ENCODE measurements at regions not wholly inside any gene's neighbourhood (a gene's known extent, or its start where the extent isn't known, plus 50 kb on each side); places are given as distances from the start of the nearest gene placed in this dataset.

DNA sequence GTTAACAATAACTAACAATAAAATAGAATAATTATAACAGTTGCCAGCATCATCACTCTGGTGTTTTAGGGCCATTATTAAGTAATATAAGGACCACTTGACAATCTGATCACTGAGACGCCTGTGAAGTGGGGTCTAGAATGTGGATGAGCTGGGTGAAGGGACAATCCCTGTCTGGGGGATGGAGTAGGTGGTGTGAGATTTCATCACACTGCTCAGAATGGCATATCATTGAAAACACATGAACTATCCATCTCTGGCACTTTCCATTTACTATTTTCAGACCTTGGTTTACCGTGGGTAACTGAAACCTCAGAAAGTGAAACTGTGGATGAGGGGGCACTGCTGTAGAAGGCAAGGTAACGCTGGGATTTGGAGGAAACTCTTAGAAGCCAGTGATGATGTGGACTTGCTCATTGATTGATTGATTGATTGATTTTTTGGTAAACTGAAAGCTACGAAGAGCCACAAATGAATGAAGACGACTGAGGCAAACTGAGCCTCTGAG, 204.4 kb upstream of the TWIST2 start:
- no peak for DNase-seq (ENCODE audit: low spot score)

GRCh38 chr2:238644095-238645081, 203.5 kb upstream of the TWIST2 start:
- no TSS peak for BruUV-seq (replicated peaks)
- H3K79me2 ChIP-seq (ENCODE audit: insufficient read depth, low read depth, low read length): no peaks in the 10 kb centered on the region
- ChIA-PET POLR2A (no interaction called here), CTCF (ENCODE audit: unreplicated experiment) (no interaction called here)
- H3K9me3 ChIP-seq (ENCODE audit: low read length): no peaks in the 10 kb centered on the region
- no peak for DNase-seq (ENCODE audit: low spot score)
- H3K4me3 ChIP-seq (ENCODE audit: low read depth, low read length, poor library complexity, severe bottlenecking): no peak overlapping the region
- no peak for TF ChIP-seq EZH2phosphoT487 (IDR thresholded peaks at IDR 0.05; ENCODE audit: borderline replicate concordance, low read depth, low read length)
- TF ChIP-seq, protein P1, sequence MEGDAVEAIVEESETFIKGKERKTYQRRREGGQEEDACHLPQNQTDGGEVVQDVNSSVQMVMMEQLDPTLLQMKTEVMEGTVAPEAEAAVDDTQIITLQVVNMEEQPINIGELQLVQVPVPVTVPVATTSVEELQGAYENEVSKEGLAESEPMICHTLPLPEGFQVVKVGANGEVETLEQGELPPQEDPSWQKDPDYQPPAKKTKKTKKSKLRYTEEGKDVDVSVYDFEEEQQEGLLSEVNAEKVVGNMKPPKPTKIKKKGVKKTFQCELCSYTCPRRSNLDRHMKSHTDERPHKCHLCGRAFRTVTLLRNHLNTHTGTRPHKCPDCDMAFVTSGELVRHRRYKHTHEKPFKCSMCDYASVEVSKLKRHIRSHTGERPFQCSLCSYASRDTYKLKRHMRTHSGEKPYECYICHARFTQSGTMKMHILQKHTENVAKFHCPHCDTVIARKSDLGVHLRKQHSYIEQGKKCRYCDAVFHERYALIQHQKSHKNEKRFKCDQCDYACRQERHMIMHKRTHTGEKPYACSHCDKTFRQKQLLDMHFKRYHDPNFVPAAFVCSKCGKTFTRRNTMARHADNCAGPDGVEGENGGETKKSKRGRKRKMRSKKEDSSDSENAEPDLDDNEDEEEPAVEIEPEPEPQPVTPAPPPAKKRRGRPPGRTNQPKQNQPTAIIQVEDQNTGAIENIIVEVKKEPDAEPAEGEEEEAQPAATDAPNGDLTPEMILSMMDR (conservative IDR thresholded peaks at IDR 0.05; ENCODE audit: low read length): no peak
- H3K36me3 ChIP-seq (ENCODE audit: insufficient read depth, low read length): no peaks in the 10 kb centered on the region
- H3K4me2 ChIP-seq (ENCODE audit: low read length): no peak overlapping the region
- H4K20me1 ChIP-seq (ENCODE audit: insufficient read depth, low read length): no peaks in the 10 kb centered on the region
- H3K27ac ChIP-seq (ENCODE audit: low read depth, low read length, poor library complexity, severe bottlenecking): no peak overlapping the region
- H3K9me2 ChIP-seq (ENCODE audit: insufficient read depth, low read length): no peaks in the 10 kb centered on the region
- H3K4me1 ChIP-seq (ENCODE audit: insufficient read depth, low read length, poor library complexity, severe bottlenecking): no peaks in the 10 kb centered on the region
- no peak overlapping the region for H2AFZ ChIP-seq (ENCODE audit: low read length)
- intact Hi-C loops (cut with micrococcal nuclease; ENCODE audit: unreplicated experiment): no loop called here

More for the DNA sequence above, 204.4 kb upstream of the TWIST2 start:
- Histone ChIP-seq H3K9me2 (ENCODE audit: insufficient read depth, low read length) (no peaks in the 10 kb centered on the region), H4K20me1 (ENCODE audit: insufficient read depth, low read length) (no peaks in the 10 kb centered on the region), H3K79me2 (ENCODE audit: insufficient read depth, low read depth, low read length) (no peaks in the 10 kb centered on the region), H3K9me3 (ENCODE audit: low read length) (no peaks in the 10 kb centered on the region), H3K27ac (ENCODE audit: low read depth, low read length, poor library complexity, severe bottlenecking) (no peak overlapping the region), H3K4me2 (ENCODE audit: low read length) (no peak overlapping the region), H3K36me3 (ENCODE audit: insufficient read depth, low read length) (no peaks in the 10 kb centered on the region), H3K4me3 (ENCODE audit: low read depth, low read length, poor library complexity, severe bottlenecking) (no peak overlapping the region), H2AFZ (ENCODE audit: low read length) (no peak overlapping the region), H3K4me1 (ENCODE audit: insufficient read depth, low read length, poor library complexity, severe bottlenecking) (no peaks in the 10 kb centered on the region)
- TF ChIP-seq, protein P1 (conservative IDR thresholded peaks at IDR 0.05; ENCODE audit: low read length): no peak
- no peak for TF ChIP-seq EZH2phosphoT487 (IDR thresholded peaks at IDR 0.05; ENCODE audit: borderline replicate concordance, low read depth, low read length)
- no TSS peak for BruUV-seq (replicated peaks)
- POLR2A ChIA-PET: interaction anchor here (0.5 kb wide), 1 partner anchor 1964 kb away, joined by 3 read pairs; no protein-coding TSS in a partner anchor
- CTCF ChIA-PET (ENCODE audit: unreplicated experiment): no interaction called here
- intact Hi-C loops (cut with micrococcal nuclease; ENCODE audit: unreplicated experiment): no loop called here

DNA sequence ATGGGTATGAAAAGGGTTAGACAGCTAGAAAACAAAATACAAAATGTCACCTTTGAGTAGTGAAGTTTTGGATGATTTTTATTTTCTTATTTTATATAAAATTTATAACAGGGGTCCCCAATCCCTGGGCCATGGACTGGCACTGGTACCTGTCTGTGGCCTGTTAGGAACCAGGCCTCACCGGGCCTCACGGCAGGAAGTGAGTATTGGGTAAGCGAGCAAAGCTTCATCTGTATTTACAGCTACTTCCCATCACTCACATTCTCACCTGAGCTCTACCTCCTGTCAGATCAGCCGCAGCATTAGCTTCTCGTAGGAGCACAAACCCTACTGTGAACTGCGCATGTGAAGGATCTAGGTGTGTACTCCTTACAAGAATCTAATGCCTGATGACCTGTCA, 202.8 kb upstream of the TWIST2 start:
- no TSS peak for BruUV-seq (replicated peaks)
- Histone ChIP-seq H4K20me1 (ENCODE audit: insufficient read depth, low read length) (no peaks in the 10 kb centered on the region), H2AFZ (ENCODE audit: low read length) (no peak overlapping the region), H3K9me2 (ENCODE audit: insufficient read depth, low read length) (no peaks in the 10 kb centered on the region), H3K4me1 (ENCODE audit: insufficient read depth, low read length, poor library complexity, severe bottlenecking) (no peaks in the 10 kb centered on the region), H3K79me2 (ENCODE audit: insufficient read depth, low read depth, low read length) (no peaks in the 10 kb centered on the region), H3K27ac (ENCODE audit: low read depth, low read length, poor library complexity, severe bottlenecking) (no peak overlapping the region), H3K4me2 (ENCODE audit: low read length) (no peak overlapping the region), H3K4me3 (ENCODE audit: low read depth, low read length, poor library complexity, severe bottlenecking) (no peak overlapping the region), H3K9me3 (ENCODE audit: low read length) (no peaks in the 10 kb centered on the region), H3K36me3 (ENCODE audit: insufficient read depth, low read length) (no peaks in the 10 kb centered on the region)
- DNase-seq (ENCODE audit: low spot score): no peak
- POLR2A ChIA-PET: no interaction called here
- no peak for TF ChIP-seq EZH2phosphoT487 (IDR thresholded peaks at IDR 0.05; ENCODE audit: borderline replicate concordance, low read depth, low read length)
- intact Hi-C loops (cut with micrococcal nuclease; ENCODE audit: unreplicated experiment): no loop called here
- CTCF ChIA-PET (ENCODE audit: unreplicated experiment): no interaction called here

Data from OCI-LY7 (cell line).